ENCODE measurements at regions not wholly inside any gene's neighbourhood (a gene's known extent, or its start where the extent isn't known, plus 50 kb on each side); places are given as distances from the start of the nearest gene placed in this dataset.

GRCh38 chr2:41610501-41611190, 437.2 kb upstream of the PKDCC start:
- H3K4me1 ChIP-seq (ENCODE audit: insufficient read depth, low read length) = no peaks in the 10 kb centered on the region
- H3K36me3 ChIP-seq (ENCODE audit: insufficient read depth, low read length) = no peaks in the 10 kb centered on the region
- no peak overlapping the region for H3K9ac ChIP-seq (ENCODE audit: low read depth, low read length)
- no peaks in the 10 kb centered on the region for H3K9me3 ChIP-seq (ENCODE audit: control insufficient read depth, insufficient read depth, low read length)

DNA sequence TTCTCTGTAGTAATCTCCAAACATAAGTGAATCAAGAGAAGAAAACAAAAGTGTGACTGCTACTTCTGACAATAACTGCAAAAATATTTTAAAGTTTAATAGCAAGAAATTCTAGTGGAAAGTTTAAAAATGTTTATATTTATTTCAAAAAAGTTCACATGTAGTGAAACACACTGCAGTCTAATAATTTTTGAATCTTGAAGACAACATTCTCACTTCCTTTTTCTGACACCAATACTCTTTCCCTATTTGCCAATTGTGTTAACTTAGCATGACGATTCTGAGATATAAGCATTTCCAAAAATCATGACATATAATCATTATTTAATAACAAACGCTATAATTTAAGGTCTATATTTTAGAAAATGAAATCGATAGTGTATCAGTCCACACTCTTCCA, 429.1 kb upstream of the PKDCC start:
- Histone ChIP-seq H3K4me1 (ENCODE audit: insufficient read depth, low read length) (no peaks in the 10 kb centered on the region), H3K9me3 (ENCODE audit: control insufficient read depth, insufficient read depth, low read length) (no peaks in the 10 kb centered on the region), H3K9ac (ENCODE audit: low read depth, low read length) (no peak overlapping the region), H3K36me3 (ENCODE audit: insufficient read depth, low read length) (no peaks in the 10 kb centered on the region)

GRCh38 chr2:41621095-41621494, 426.7 kb upstream of the PKDCC start:
- H3K4me1 ChIP-seq (ENCODE audit: insufficient read depth, low read length) = no peaks in the 10 kb centered on the region
- H3K9ac ChIP-seq (ENCODE audit: low read depth, low read length) = no peak overlapping the region
- H3K9me3 ChIP-seq (ENCODE audit: control insufficient read depth, insufficient read depth, low read length) = no peaks in the 10 kb centered on the region
- no peaks in the 10 kb centered on the region for H3K36me3 ChIP-seq (ENCODE audit: insufficient read depth, low read length)

DNA sequence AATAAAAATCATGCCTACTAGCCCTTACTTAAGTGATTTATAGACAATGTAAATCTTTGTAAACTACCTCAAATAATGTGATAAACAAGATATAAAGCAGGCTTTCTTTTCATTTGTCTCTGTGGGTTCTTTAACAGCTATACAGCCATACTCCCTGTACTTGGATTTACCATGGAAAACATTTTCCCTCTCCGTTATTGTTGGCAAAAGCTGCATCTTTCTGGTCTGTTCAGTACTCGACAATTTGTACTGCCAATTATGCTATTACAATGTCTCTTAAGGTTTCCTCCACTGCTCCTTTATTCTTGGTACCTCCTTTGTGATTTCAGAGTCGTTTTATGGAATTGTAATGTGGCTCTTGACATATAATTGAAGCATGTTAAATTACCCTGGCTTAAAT, 426.3 kb upstream of the PKDCC start:
- no peak overlapping the region for H3K9ac ChIP-seq (ENCODE audit: low read depth, low read length)

GRCh38 chr2:41622301-41622700, 425.5 kb upstream of the PKDCC start:
- no peaks in the 10 kb centered on the region for H3K36me3 ChIP-seq (ENCODE audit: insufficient read depth, low read length)
- H3K9ac ChIP-seq (ENCODE audit: low read depth, low read length) = no peak overlapping the region
- H3K9me3 ChIP-seq (ENCODE audit: control insufficient read depth, insufficient read depth, low read length) = no peaks in the 10 kb centered on the region
- no peaks in the 10 kb centered on the region for H3K4me1 ChIP-seq (ENCODE audit: insufficient read depth, low read length)

More for the DNA sequence above, 426.3 kb upstream of the PKDCC start:
- no peaks in the 10 kb centered on the region for H3K9me3 ChIP-seq (ENCODE audit: control insufficient read depth, insufficient read depth, low read length)
- no peaks in the 10 kb centered on the region for H3K36me3 ChIP-seq (ENCODE audit: insufficient read depth, low read length)
- H3K4me1 ChIP-seq (ENCODE audit: insufficient read depth, low read length) = no peaks in the 10 kb centered on the region

DNA sequence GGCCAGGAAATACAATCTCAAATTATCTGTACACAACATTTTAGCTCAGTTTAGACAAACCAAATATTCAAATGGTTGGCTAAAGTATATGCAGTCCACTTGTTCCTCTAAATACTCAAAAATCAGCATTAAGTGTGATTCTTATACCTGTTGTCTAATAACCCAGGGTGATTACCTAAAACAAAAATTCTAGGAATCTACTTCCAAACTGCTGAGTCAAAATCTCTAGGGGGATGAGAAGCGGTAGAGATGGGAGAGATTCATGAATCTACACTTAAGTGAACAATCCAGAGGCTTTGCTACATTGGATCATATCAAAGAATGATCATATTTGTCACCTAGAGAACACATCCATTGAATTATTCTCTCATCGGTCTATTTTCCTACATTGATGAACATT, 420.9 kb upstream of the PKDCC start:
- Histone ChIP-seq H3K36me3 (ENCODE audit: insufficient read depth, low read length) (no peaks in the 10 kb centered on the region), H3K4me1 (ENCODE audit: insufficient read depth, low read length) (no peaks in the 10 kb centered on the region), H3K9ac (ENCODE audit: low read depth, low read length) (no peak overlapping the region), H3K9me3 (ENCODE audit: control insufficient read depth, insufficient read depth, low read length) (no peaks in the 10 kb centered on the region)

DNA sequence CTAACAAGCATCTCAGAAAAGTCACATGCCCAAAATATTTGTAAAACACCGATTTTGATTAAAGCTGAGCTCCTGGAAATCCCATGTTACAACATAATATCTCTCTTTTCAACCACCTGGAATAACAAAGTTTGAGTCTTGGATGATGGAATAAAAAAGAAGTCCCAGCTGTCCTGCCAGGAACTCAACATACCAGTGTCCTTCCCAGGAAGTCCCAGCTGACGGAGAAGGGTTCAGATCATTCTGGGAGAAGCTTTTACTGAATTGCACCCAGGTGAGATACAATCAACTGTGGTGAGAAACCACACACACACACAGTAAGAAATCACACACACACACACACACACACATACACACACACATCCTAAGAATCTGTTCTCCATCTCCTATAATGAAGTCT, 413.1 kb upstream of the PKDCC start:
- H3K9me3 ChIP-seq (ENCODE audit: control insufficient read depth, insufficient read depth, low read length) = no peaks in the 10 kb centered on the region
- no peaks in the 10 kb centered on the region for H3K4me1 ChIP-seq (ENCODE audit: insufficient read depth, low read length)
- no peak overlapping the region for H3K9ac ChIP-seq (ENCODE audit: low read depth, low read length)
- H3K36me3 ChIP-seq (ENCODE audit: insufficient read depth, low read length) = no peaks in the 10 kb centered on the region

DNA sequence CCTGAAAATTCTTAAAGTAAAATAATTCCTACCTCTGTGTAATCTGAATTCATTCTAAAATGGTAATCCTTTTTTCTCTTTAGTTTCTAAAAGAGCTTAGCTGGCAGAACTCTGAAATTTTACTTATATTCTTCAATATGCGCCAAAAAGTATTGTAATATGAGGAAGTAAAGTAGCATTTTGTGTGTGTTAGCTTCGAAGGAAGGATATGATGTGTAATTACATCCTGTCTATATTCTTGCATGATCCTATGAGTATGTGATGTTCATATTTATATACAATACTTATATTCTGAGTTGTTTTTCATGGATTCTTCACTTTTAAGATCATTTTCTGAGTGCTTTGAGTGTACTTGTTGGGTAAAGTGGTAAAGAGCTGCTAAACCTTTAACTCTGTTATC, 402.9 kb upstream of the PKDCC start:
- Histone ChIP-seq H3K36me3 (ENCODE audit: insufficient read depth, low read length) (no peaks in the 10 kb centered on the region), H3K4me1 (ENCODE audit: insufficient read depth, low read length) (no peaks in the 10 kb centered on the region), H3K9ac (ENCODE audit: low read depth, low read length) (no peak overlapping the region), H3K9me3 (ENCODE audit: control insufficient read depth, insufficient read depth, low read length) (no peaks in the 10 kb centered on the region)

- H3K4me1 ChIP-seq (ENCODE audit: insufficient read depth, low read length) = no peaks in the 10 kb centered on the region
- H3K36me3 ChIP-seq (ENCODE audit: insufficient read depth, low read length) = no peaks in the 10 kb centered on the region
- no peak overlapping the region for H3K9ac ChIP-seq (ENCODE audit: low read depth, low read length)
Measured at GRCh38 chr2:41647468-41648050, 400.3 kb upstream of the PKDCC start.

DNA sequence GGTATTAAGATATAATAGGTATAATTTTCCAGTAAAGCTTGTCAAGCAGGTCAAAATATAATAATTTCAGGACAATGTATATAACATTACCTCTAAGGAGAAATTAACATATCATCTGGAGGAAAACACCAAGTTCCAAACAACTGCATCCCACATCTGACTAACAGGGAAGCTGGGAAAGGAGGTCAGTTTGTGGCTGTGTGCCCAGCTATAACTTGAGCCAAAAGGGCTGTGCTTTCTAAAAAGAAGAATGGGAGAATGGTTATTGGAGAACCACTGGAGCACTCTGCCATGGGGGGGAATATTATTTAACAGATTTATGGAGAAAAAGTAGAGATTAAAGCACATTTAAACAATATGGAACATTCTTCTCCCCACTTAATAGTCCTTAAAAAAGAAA, 390.6 kb upstream of the PKDCC start:
- H3K9ac ChIP-seq (ENCODE audit: low read depth, low read length) = no peak overlapping the region
- no peaks in the 10 kb centered on the region for H3K36me3 ChIP-seq (ENCODE audit: insufficient read depth, low read length)
- no peaks in the 10 kb centered on the region for H3K4me1 ChIP-seq (ENCODE audit: insufficient read depth, low read length)
- no peaks in the 10 kb centered on the region for H3K9me3 ChIP-seq (ENCODE audit: control insufficient read depth, insufficient read depth, low read length)

More at GRCh38 chr2:41647468-41648050, 400.3 kb upstream of the PKDCC start:
- no peaks in the 10 kb centered on the region for H3K9me3 ChIP-seq (ENCODE audit: control insufficient read depth, insufficient read depth, low read length)

- H3K9me3 ChIP-seq (ENCODE audit: control insufficient read depth, insufficient read depth, low read length) = no peaks in the 10 kb centered on the region
- 0 out of 2 replicates have a peak, but pooled peaks cover under 1% of the 10 kb centered on the region for H3K4me1 ChIP-seq (ENCODE audit: insufficient read depth, low read length)
- no peaks in the 10 kb centered on the region for H3K36me3 ChIP-seq (ENCODE audit: insufficient read depth, low read length)
- H3K9ac ChIP-seq (ENCODE audit: low read depth, low read length) = no peak overlapping the region
Measured at GRCh38 chr2:41659758-41660157, 388.1 kb upstream of the PKDCC start.

- Histone ChIP-seq H3K4me1 (ENCODE audit: insufficient read depth, low read length) (0 out of 2 replicates have a peak, but pooled peaks cover 6% of the 10 kb centered on the region), H3K9ac (ENCODE audit: low read depth, low read length) (no peak overlapping the region), H3K9me3 (ENCODE audit: control insufficient read depth, insufficient read depth, low read length) (no peaks in the 10 kb centered on the region), H3K36me3 (ENCODE audit: insufficient read depth, low read length) (no peaks in the 10 kb centered on the region)
Measured at GRCh38 chr2:41662461-41662860, 385.4 kb upstream of the PKDCC start.

DNA sequence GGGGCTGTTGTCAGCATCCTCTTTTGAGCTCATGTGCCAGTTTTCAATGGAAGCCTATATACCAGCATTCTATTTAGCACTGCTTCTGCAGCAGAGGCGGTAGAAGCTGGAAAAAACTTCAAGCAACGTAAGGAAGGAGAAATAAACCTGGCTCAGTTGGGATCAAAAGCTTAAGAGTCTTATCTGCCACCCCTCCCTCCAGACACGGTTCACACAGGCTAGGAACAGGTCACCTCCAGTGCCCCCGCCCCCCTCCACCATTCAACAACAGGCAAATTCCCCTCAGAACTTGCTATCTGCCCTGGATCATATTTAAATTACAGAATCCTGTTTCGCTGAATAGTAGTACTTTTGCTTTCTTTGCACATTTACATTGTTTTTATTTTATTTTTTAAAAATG, 384.8 kb upstream of the PKDCC start:
- Histone ChIP-seq H3K4me1 (ENCODE audit: insufficient read depth, low read length) (0 out of 2 replicates have a peak, but pooled peaks cover 6% of the 10 kb centered on the region), H3K9ac (ENCODE audit: low read depth, low read length) (no peak overlapping the region), H3K36me3 (ENCODE audit: insufficient read depth, low read length) (no peaks in the 10 kb centered on the region), H3K9me3 (ENCODE audit: control insufficient read depth, insufficient read depth, low read length) (no peaks in the 10 kb centered on the region)

DNA sequence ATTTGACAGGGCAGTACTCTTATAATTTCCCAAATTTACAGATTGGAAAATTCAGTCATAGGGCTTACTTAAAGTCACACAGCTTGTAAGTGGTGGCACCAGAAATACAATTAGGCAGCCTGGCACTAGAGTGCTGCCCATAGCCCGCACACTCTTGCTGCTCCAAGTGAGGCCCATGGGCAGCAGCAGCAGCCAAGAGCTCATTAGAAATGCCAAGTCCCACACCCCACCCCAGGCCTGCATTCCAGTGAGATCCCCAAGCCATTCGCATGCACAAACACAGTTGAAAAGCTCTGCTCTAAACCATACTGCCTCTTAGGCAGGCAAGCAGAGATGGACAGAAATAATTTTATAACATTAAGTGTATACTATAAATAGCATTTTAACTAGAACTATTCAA, 379.3 kb upstream of the PKDCC start:
- Histone ChIP-seq H3K9ac (ENCODE audit: low read depth, low read length) (no peak overlapping the region), H3K36me3 (ENCODE audit: insufficient read depth, low read length) (no peaks in the 10 kb centered on the region), H3K9me3 (ENCODE audit: control insufficient read depth, insufficient read depth, low read length) (no peaks in the 10 kb centered on the region), H3K4me1 (ENCODE audit: insufficient read depth, low read length) (0 out of 2 replicates have a peak, but pooled peaks cover 6% of the 10 kb centered on the region)

GRCh38 chr2:41678639-41679038, 369.2 kb upstream of the PKDCC start:
- no peaks in the 10 kb centered on the region for H3K36me3 ChIP-seq (ENCODE audit: insufficient read depth, low read length)
- H3K4me1 ChIP-seq (ENCODE audit: insufficient read depth, low read length) = no peaks in the 10 kb centered on the region
- H3K9me3 ChIP-seq (ENCODE audit: control insufficient read depth, insufficient read depth, low read length) = no peaks in the 10 kb centered on the region
- no peak overlapping the region for H3K9ac ChIP-seq (ENCODE audit: low read depth, low read length)

Measured in ES-I3 (cell line).